ENCODE measurements at regions not wholly inside any gene's neighbourhood (a gene's known extent, or its start where the extent isn't known, plus 50 kb on each side); places are given as distances from the start of the nearest gene placed in this dataset.

- Histone ChIP-seq H3K4me3 (no peak overlapping the region), H3K27ac (no peak overlapping the region), H3K27me3 (no peaks in the 10 kb centered on the region), H3K4me1 (no peaks in the 10 kb centered on the region), H3K36me3 (no peaks in the 10 kb centered on the region), H3K9me3 (no peaks in the 10 kb centered on the region)
- no peak for TF ChIP-seq CTCF (IDR thresholded peaks at IDR 0.05)
- no peak for TF ChIP-seq POLR2A (IDR thresholded peaks at IDR 0.05)
- intact Hi-C loops (cut with DNase I; ENCODE audit: low total_unique reads): no loop called here
- no peak for DNase-seq
These were observed 467.8 kb downstream of the GRXCR1 start for GRCh38 chr4:43360296-43360695.

DNA sequence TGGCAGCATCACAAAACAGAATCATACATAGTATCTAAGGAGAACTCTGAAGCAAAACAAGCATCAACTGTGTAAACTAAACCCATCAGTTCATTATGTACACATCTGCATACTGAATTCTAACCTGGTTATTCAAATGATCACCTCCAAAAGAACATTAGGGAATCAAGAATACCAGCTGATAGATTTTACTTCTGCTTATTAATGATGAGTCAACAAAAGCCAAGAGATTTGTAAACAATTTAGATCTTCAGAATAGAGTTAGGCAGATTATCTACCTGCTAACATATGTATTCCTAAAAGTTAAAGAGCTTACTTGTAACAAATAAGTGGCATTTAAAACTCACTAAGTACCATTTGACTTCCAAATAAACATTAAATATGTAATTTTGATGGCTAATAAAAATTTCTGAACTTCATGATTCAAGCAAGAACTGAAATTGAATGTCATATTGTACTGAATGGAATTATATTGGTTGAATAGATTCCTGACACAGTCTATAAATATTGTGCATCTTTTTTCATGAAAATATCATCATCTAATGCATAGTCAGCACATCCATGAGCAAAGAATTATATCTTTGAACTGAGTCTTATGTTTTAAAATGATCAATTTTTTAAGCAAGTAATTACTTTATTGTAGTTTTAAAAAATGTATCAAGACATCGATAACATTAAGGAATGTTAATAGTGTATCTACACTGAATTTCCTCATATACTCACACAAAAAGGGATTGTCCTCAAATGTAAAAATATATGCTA, 470.5 kb downstream of the GRXCR1 start:
- intact Hi-C loops (cut with DNase I; ENCODE audit: low total_unique reads): no loop called here
- no peak overlapping the region for H3K4me3 ChIP-seq
- no peaks in the 10 kb centered on the region for H3K27me3 ChIP-seq
- no peaks in the 10 kb centered on the region for H3K36me3 ChIP-seq
- H3K27ac ChIP-seq: no peak overlapping the region
- no peaks in the 10 kb centered on the region for H3K4me1 ChIP-seq
- no peak for DNase-seq
- no peaks in the 10 kb centered on the region for H3K9me3 ChIP-seq
- TF ChIP-seq POLR2A (IDR thresholded peaks at IDR 0.05) (no peak), CTCF (IDR thresholded peaks at IDR 0.05) (no peak)

DNA sequence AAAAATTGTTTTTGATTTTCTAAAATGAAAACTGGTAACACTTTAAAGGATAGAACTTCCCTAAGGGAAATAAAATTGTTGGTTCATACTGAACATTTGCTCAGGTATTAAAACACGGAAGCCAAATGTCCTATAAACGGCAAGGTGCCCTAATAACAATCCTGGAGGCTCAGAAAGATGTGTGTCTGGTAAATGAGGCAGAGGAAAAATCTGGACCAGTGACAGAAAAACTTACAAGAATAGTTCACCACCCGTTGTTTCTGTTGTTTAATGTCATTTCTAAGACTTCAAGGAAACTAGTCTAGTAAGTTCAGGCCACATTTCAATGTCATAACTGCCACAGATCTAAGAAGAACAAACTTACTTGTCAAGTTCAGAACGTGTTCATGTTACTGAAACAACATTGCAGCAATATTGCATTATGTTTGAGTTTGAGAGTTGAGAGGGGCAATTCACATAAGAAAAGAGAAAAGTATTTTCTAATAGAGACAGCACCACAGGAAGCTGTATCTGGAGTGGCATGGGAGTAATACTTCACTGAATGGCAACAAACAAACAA, 476.6 kb downstream of the GRXCR1 start:
- Histone ChIP-seq H3K27me3 (no peaks in the 10 kb centered on the region), H3K9me3 (no peaks in the 10 kb centered on the region), H3K4me1 (no peaks in the 10 kb centered on the region), H3K36me3 (no peaks in the 10 kb centered on the region), H3K27ac (no peak overlapping the region), H3K4me3 (no peak overlapping the region)
- intact Hi-C loops (cut with DNase I; ENCODE audit: low total_unique reads): no loop called here
- DNase-seq: no peak
- no peak for TF ChIP-seq CTCF (IDR thresholded peaks at IDR 0.05)
- TF ChIP-seq POLR2A (IDR thresholded peaks at IDR 0.05): no peak

GRCh38 chr4:43373201-43373600, 480.7 kb downstream of the GRXCR1 start:
- Histone ChIP-seq H3K4me1 (no peaks in the 10 kb centered on the region), H3K9me3 (no peaks in the 10 kb centered on the region), H3K4me3 (no peak overlapping the region), H3K27ac (no peak overlapping the region), H3K36me3 (no peaks in the 10 kb centered on the region), H3K27me3 (no peaks in the 10 kb centered on the region)
- no peak for TF ChIP-seq POLR2A (IDR thresholded peaks at IDR 0.05)
- no peak for TF ChIP-seq CTCF (IDR thresholded peaks at IDR 0.05)
- intact Hi-C loops (cut with DNase I; ENCODE audit: low total_unique reads): no loop called here
- DNase-seq: no peak

GRCh38 chr4:43374216-43374751, 481.8 kb downstream of the GRXCR1 start:
- Histone ChIP-seq H3K4me3 (no peak overlapping the region), H3K27ac (no peak overlapping the region), H3K27me3 (no peaks in the 10 kb centered on the region), H3K9me3 (no peaks in the 10 kb centered on the region), H3K36me3 (no peaks in the 10 kb centered on the region), H3K4me1 (no peaks in the 10 kb centered on the region)
- TF ChIP-seq POLR2A (IDR thresholded peaks at IDR 0.05) (no peak), CTCF (IDR thresholded peaks at IDR 0.05) (no peak)
- no peak for DNase-seq
- intact Hi-C loops (cut with DNase I; ENCODE audit: low total_unique reads): no loop called here

Measured in uterus (tissue), 3 donors.